CD14-positive monocyte (primary cell): ENCODE measurements at regions not wholly inside any gene's neighbourhood (a gene's known extent, or its start where the extent isn't known, plus 50 kb on each side); places are given as distances from the start of the nearest gene placed in this dataset.
"Not testable (repeated sequence)": the region's sequence is repeated elsewhere in the genome, so short reads cannot be mapped to it uniquely, and the experiment has no call there.

Source experiments
- DNase-seq, 3 donors: peaks; one replicate each; pipeline ENCODE4 v3.0.0-alpha.2; 2011 to 2022
- H2AFZ ChIP-seq: 2 replicates; pipeline ENCODE4 v1.6.0; 2012; ENCODE audit warnings: mild to moderate bottlenecking, low read depth, low read length, inconsistent platforms; ENCODE audit not compliant: insufficient read depth, poor library complexity, severe bottlenecking
- H3K27ac ChIP-seq, 2 donors: 1 replicate in 1 of 2; 2 replicates in 1 of 2; pipeline ENCODE4 v1.5.1; 2012 to 2013; ENCODE audit warnings: low read length in 2 of 2, control low read depth in 1 of 2, inconsistent platforms in 1 of 2, low read depth in 1 of 2, mild to moderate bottlenecking in 1 of 2
- H3K27me3 ChIP-seq, 2 donors: one replicate each; pipeline versions ENCODE4 v1.6.0 to v1.6.1; 2011 to 2013; ENCODE audit warnings: low read length in 2 of 2; ENCODE audit not compliant: control insufficient read depth in 2 of 2, insufficient read depth in 2 of 2
- H3K36me3 ChIP-seq, 2 donors: replicated peaks in 1 of 2; 1 replicate in 1 of 2; 2 replicates in 1 of 2; pipeline versions ENCODE4 v1.5.1 to v1.6.1; 2012 to 2013; ENCODE audit warnings: low read length in 2 of 2, control low read depth in 1 of 2, inconsistent platforms in 1 of 2, mild to moderate bottlenecking in 1 of 2; ENCODE audit not compliant: insufficient read depth in 2 of 2, control insufficient read depth in 1 of 2
- H3K4me1 ChIP-seq, 2 donors: 1 replicate in 1 of 2; 2 replicates in 1 of 2; pipeline versions ENCODE4 v1.5.1 to v1.6.1; 2012 to 2013; ENCODE audit warnings: low read length in 2 of 2, control low read depth in 1 of 2, inconsistent platforms in 1 of 2, mild to moderate bottlenecking in 1 of 2, moderate library complexity in 1 of 2; ENCODE audit not compliant: insufficient read depth in 2 of 2, control insufficient read depth in 1 of 2
- H3K4me2 ChIP-seq: replicated peaks from 2 replicates; pipeline ENCODE3; 2012; ENCODE audit warnings: low read length, moderate library complexity, mild to moderate bottlenecking; ENCODE audit not compliant: poor library complexity, severe bottlenecking; ENCODE audit errors: extremely low read depth
- H3K4me3 ChIP-seq, 3 experiments: fragments of 200-600 bp in 1 of 3; sonication (generic) in 1 of 3; replicated peaks in 1 of 3; 1 replicate in 2 of 3; 2 replicates in 1 of 3; pipeline ENCODE4 v1.5.1; 2011 to 2013; ENCODE audit warnings: low read length in 3 of 3, mild to moderate bottlenecking in 3 of 3, control low read depth in 2 of 3, low read depth in 2 of 3, inconsistent platforms in 1 of 3, moderate library complexity in 1 of 3
- H3K79me2 ChIP-seq: 2 replicates; pipeline ENCODE4 v1.6.0; 2012; ENCODE audit warnings: mild to moderate bottlenecking, control low read depth, inconsistent platforms, low read length, moderate library complexity; ENCODE audit not compliant: insufficient read depth
- H3K9ac ChIP-seq: 2 replicates; pipeline ENCODE4 v1.6.0; 2017; ENCODE audit warnings: low read length, mild to moderate bottlenecking; ENCODE audit not compliant: insufficient read depth, poor library complexity, severe bottlenecking
- H3K9me3 ChIP-seq, 2 donors: replicated peaks in 1 of 2; 1 replicate in 1 of 2; 2 replicates in 1 of 2; pipeline versions ENCODE4 v1.5.1 to v1.6.1; 2012 to 2013; ENCODE audit warnings: low read length in 2 of 2, control low read depth in 1 of 2; ENCODE audit not compliant: control insufficient read depth in 1 of 2, insufficient read depth in 1 of 2
- H4K20me1 ChIP-seq: 2 replicates; pipeline ENCODE4 v1.6.0; 2012; ENCODE audit warnings: mild to moderate bottlenecking, low read length, control low read depth, moderate library complexity; ENCODE audit not compliant: insufficient read depth
- H3K27ac Mint-ChIP-seq, 7 donors: one replicate each; pipeline ENCODE4 v1.8.0; 2020; ENCODE audit warnings: mild to moderate bottlenecking in 7 of 7, mixed read lengths in 7 of 7, moderate library complexity in 6 of 7, inconsistent platforms in 2 of 7
- H3K27me3 Mint-ChIP-seq, 3 donors: one replicate each; pipeline ENCODE4 v1.8.0; 2021 to 2022; ENCODE audit warnings: low read depth in 3 of 3, mild to moderate bottlenecking in 3 of 3, mixed read lengths in 3 of 3, moderate library complexity in 3 of 3, inconsistent platforms in 1 of 3
- H3K36me3 Mint-ChIP-seq, 2 donors: one replicate each; pipeline ENCODE4 v1.8.0; 2020; ENCODE audit warnings: mixed read lengths in 2 of 2, inconsistent platforms in 1 of 2, mild to moderate bottlenecking in 1 of 2
- H3K4me1 Mint-ChIP-seq: one replicate; pipeline ENCODE4 v1.8.0; 2020; ENCODE audit warnings: mild to moderate bottlenecking, mixed read lengths
- H3K4me3 Mint-ChIP-seq, 2 donors: one replicate each; pipeline ENCODE4 v1.8.0; 2020; ENCODE audit warnings: mild to moderate bottlenecking in 2 of 2, mixed read lengths in 2 of 2, moderate library complexity in 1 of 2
- H3K9me3 Mint-ChIP-seq, 7 donors: one replicate each; pipeline ENCODE4 v1.8.0; 2020 to 2022; ENCODE audit warnings: mixed read lengths in 7 of 7, mild to moderate bottlenecking in 6 of 7, moderate library complexity in 6 of 7, inconsistent platforms in 2 of 7
- CTCF ChIP-seq: fragments of 200-600 bp; IDR thresholded peaks from one replicate; pipeline ENCODE4 v1.8.0; 2022; ENCODE audit warnings: antibody characterized with exemption, mild to moderate bottlenecking
- WGBS: methylation state at CpG from one replicate; pipeline ENCODE4 v1.1.5; 2013; ENCODE audit warnings: missing lambda C conversion rate; ENCODE audit not compliant: insufficient coverage; 5-methylcytosine and 5-hydroxymethylcytosine counted together
- intact Hi-C, 2 donors: fragments of 100-400 bp; cut with micrococcal nuclease; formaldehyde crosslinking; loops; one replicate each; pipeline versions ENCODE4 v1.15.0 to v1.15.1; 2023

- H3K4me3 Mint-ChIP-seq, H2AFZ ChIP-seq, H4K20me1 ChIP-seq, DNase-seq, H3K36me3 ChIP-seq, H3K27ac ChIP-seq, H3K36me3 Mint-ChIP-seq, H3K27me3 ChIP-seq, H3K4me1 Mint-ChIP-seq, H3K27ac Mint-ChIP-seq, H3K4me2 ChIP-seq, H3K79me2 ChIP-seq, H3K9ac ChIP-seq, intact Hi-C loops, H3K4me3 ChIP-seq, H3K27me3 Mint-ChIP-seq, H3K4me1 ChIP-seq: not testable (repeated sequence)
- peaks cover 10 to 34% (median 23%) of the 10 kb centered on the region in 7 donors for H3K9me3 Mint-ChIP-seq
- no CpG with 5 or more reads among the region's 1 CpG for WGBS
- H3K9me3 ChIP-seq = peaks cover 17 to 28% of the 10 kb centered on the region in 2 donors
Measured at GRCh38 chr12:38197286-38197685, 119.3 kb upstream of the ALG10B start.

- Histone ChIP-seq H3K36me3 (no peaks in the 10 kb centered on the region), H3K4me1 (no peaks in the 10 kb centered on the region), H3K9ac (no peak overlapping the region), H3K4me3 (no peak overlapping the region), H3K27me3 (no peaks in the 10 kb centered on the region), H3K9me3 (peaks cover 53 to 56% of the 10 kb centered on the region in 2 donors), H3K27ac (no peak overlapping the region), H3K4me2 (no peak overlapping the region), H2AFZ (no peak overlapping the region), H3K79me2 (no peaks in the 10 kb centered on the region), H4K20me1 (no peaks in the 10 kb centered on the region)
- no peak for TF ChIP-seq CTCF
- Mint-ChIP-seq H3K4me1 (no peaks in the 10 kb centered on the region), H3K27me3 (peaks cover 0 to 1% (median 0%) of the 10 kb centered on the region in 3 donors), H3K4me3 (no peak overlapping the region), H3K27ac (no peak overlapping the region), H3K9me3 (peaks cover 25 to 54% (median 38%) of the 10 kb centered on the region in 7 donors), H3K36me3 (no peaks in the 10 kb centered on the region)
- DNase-seq = no peak
- intact Hi-C loops = no loop called here
- 94% methylated on average over 33 of the region's 41 CpGs for WGBS
Measured at GRCh38 chr12:38201461-38202276, 114.9 kb upstream of the ALG10B start.
